ENCODE measurements at regions not wholly inside any gene's neighbourhood (a gene's known extent, or its start where the extent isn't known, plus 50 kb on each side); places are given as distances from the start of the nearest gene placed in this dataset.

DNA sequence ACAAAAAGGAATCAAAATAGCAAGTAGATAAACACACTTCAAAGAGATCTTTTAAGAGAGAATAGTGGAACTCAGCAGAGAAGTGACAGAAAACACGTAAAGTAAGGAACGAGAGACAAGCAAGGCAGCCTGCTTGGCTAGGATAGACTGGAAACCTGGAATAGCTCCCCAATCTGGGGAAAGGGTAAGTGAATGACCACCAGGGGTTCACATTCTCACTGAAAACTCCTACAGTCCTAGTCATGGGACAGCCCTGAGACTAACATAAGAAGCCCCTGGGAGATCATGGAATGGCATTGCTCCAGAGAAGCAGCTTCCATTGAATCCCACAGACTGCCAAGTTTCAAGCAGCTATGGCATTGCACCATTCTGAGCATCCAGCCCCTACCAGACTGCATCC lies 363.6 kb upstream of the ARPP21 start:
- no peak overlapping the region for H3K27ac Mint-ChIP-seq (ENCODE audit: unreplicated experiment)

GRCh38 chr3:35276568-35276967 lies 362.8 kb upstream of the ARPP21 start:
- TF ChIP-seq CTCF (IDR thresholded peaks at IDR 0.05; ENCODE audit: unreplicated experiment), result no peak
- H3K36me3 Mint-ChIP-seq (ENCODE audit: insufficient read depth, unreplicated experiment), result no peaks in the 10 kb centered on the region
- DNase-seq, result no peak
- BruUV-seq (replicated peaks), result no TSS peak
- intact Hi-C loops (cut with micrococcal nuclease; ENCODE audit: unreplicated experiment), result no loop called here
- peaks cover 2% of the 10 kb centered on the region for H3K9me3 Mint-ChIP-seq (ENCODE audit: low read depth, unreplicated experiment)
- no peaks in the 10 kb centered on the region for H3K4me1 Mint-ChIP-seq (ENCODE audit: low read depth, unreplicated experiment)
- H3K4me3 Mint-ChIP-seq (ENCODE audit: low read depth, unreplicated experiment), result no peak overlapping the region
- H3K27ac Mint-ChIP-seq (ENCODE audit: unreplicated experiment), result no peak overlapping the region
- no peaks in the 10 kb centered on the region for H3K27me3 Mint-ChIP-seq (ENCODE audit: unreplicated experiment)
- CTCF ChIA-PET, result no interaction called here

More for the DNA sequence above, 363.6 kb upstream of the ARPP21 start:
- H3K36me3 Mint-ChIP-seq (ENCODE audit: insufficient read depth, unreplicated experiment), result no peaks in the 10 kb centered on the region
- H3K4me1 Mint-ChIP-seq (ENCODE audit: low read depth, unreplicated experiment), result no peaks in the 10 kb centered on the region
- DNase-seq, result no peak
- CTCF ChIA-PET, result no interaction called here
- TF ChIP-seq CTCF (IDR thresholded peaks at IDR 0.05; ENCODE audit: unreplicated experiment), result no peak
- H3K9me3 Mint-ChIP-seq (ENCODE audit: low read depth, unreplicated experiment), result peaks cover 2% of the 10 kb centered on the region
- no peaks in the 10 kb centered on the region for H3K27me3 Mint-ChIP-seq (ENCODE audit: unreplicated experiment)
- no peak overlapping the region for H3K4me3 Mint-ChIP-seq (ENCODE audit: low read depth, unreplicated experiment)
- no TSS peak for BruUV-seq (replicated peaks)
- intact Hi-C loops (cut with micrococcal nuclease; ENCODE audit: unreplicated experiment), result no loop called here

DNA sequence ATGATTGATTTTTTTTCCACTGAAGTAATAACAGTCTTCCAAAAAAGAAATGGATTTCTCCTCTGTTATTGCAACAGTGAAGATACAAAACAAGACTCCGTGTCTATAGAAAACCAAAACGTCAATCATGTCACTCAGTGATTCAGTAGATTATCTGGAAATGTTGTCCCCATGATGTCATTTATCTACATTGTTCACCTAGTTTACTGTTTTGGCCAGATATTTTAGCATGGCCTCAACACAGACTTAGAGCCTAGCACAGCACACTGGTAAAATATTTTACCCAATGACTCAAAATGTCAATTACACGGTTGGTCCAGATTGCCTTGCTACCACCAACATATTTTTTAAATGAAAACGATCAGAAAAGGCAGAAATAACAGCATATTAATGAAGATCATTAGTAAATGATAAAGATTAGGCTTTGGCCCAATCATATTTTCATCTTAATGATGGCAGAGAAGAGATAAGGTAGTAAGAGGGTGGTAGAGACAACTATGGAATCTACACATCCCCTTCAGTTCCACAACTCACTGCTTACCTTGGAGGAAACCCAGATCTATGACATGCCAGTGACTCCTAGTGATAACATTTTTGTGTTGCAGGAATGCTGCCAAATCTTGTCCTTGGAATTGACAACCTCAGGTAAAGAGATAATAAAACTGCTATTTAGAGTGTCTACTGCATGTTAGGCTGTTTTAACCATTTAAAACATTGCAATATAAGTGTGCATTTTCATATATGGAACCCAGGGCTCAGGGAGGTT lies 347.7 kb upstream of the ARPP21 start:
- H3K4me3 Mint-ChIP-seq (ENCODE audit: low read depth, unreplicated experiment), result no peak overlapping the region
- H3K4me1 Mint-ChIP-seq (ENCODE audit: low read depth, unreplicated experiment), result no peaks in the 10 kb centered on the region
- H3K9me3 Mint-ChIP-seq (ENCODE audit: low read depth, unreplicated experiment), result no peaks in the 10 kb centered on the region
- CTCF ChIA-PET, result interaction anchor here (1.0 kb wide), 1 partner anchor 11 kb away, joined by 3 read pairs; no protein-coding TSS in a partner anchor
- H3K27ac Mint-ChIP-seq (ENCODE audit: unreplicated experiment), result no peak overlapping the region
- no peak for DNase-seq
- H3K27me3 Mint-ChIP-seq (ENCODE audit: unreplicated experiment), result no peaks in the 10 kb centered on the region
- BruUV-seq (replicated peaks), result no TSS peak
- intact Hi-C loops (cut with micrococcal nuclease; ENCODE audit: unreplicated experiment), result no loop called here
- no peak for TF ChIP-seq CTCF (IDR thresholded peaks at IDR 0.05; ENCODE audit: unreplicated experiment)
- H3K36me3 Mint-ChIP-seq (ENCODE audit: insufficient read depth, unreplicated experiment), result no peaks in the 10 kb centered on the region

GRCh38 chr3:35292568-35292967 lies 346.8 kb upstream of the ARPP21 start:
- intact Hi-C loops (cut with micrococcal nuclease; ENCODE audit: unreplicated experiment), result no loop called here
- no peak for TF ChIP-seq CTCF (IDR thresholded peaks at IDR 0.05; ENCODE audit: unreplicated experiment)
- Mint-ChIP-seq H3K27ac (ENCODE audit: unreplicated experiment) (no peak overlapping the region), H3K4me1 (ENCODE audit: low read depth, unreplicated experiment) (no peaks in the 10 kb centered on the region), H3K4me3 (ENCODE audit: low read depth, unreplicated experiment) (no peak overlapping the region), H3K27me3 (ENCODE audit: unreplicated experiment) (no peaks in the 10 kb centered on the region), H3K9me3 (ENCODE audit: low read depth, unreplicated experiment) (no peaks in the 10 kb centered on the region), H3K36me3 (ENCODE audit: insufficient read depth, unreplicated experiment) (no peaks in the 10 kb centered on the region)
- CTCF ChIA-PET, result interaction anchor here (1.0 kb wide), 1 partner anchor 10 kb away, joined by 3 read pairs; no protein-coding TSS in a partner anchor
- BruUV-seq (replicated peaks), result no TSS peak
- no peak for DNase-seq

All from Calu3 (cell line).